ENCODE measurements at regions not wholly inside any gene's neighbourhood (a gene's known extent, or its start where the extent isn't known, plus 50 kb on each side); places are given as distances from the start of the nearest gene placed in this dataset.

GRCh38 chr6:15017803-15018202 is 228.1 kb upstream of the JARID2 start:
- TF ChIP-seq, protein P1, sequence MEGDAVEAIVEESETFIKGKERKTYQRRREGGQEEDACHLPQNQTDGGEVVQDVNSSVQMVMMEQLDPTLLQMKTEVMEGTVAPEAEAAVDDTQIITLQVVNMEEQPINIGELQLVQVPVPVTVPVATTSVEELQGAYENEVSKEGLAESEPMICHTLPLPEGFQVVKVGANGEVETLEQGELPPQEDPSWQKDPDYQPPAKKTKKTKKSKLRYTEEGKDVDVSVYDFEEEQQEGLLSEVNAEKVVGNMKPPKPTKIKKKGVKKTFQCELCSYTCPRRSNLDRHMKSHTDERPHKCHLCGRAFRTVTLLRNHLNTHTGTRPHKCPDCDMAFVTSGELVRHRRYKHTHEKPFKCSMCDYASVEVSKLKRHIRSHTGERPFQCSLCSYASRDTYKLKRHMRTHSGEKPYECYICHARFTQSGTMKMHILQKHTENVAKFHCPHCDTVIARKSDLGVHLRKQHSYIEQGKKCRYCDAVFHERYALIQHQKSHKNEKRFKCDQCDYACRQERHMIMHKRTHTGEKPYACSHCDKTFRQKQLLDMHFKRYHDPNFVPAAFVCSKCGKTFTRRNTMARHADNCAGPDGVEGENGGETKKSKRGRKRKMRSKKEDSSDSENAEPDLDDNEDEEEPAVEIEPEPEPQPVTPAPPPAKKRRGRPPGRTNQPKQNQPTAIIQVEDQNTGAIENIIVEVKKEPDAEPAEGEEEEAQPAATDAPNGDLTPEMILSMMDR (IDR thresholded peaks at IDR 0.05) = no peak
- TF ChIP-seq E2F1 (CRISPR knock-in tag; IDR thresholded peaks at IDR 0.05) = no peak
